IMR-90 (cell line): ENCODE measurements at regions not wholly inside any gene's neighbourhood (a gene's known extent, or its start where the extent isn't known, plus 50 kb on each side); places are given as distances from the start of the nearest gene placed in this dataset.

Experiments used
- ATAC-seq: fragments of 200-7000 bp; cut with Tn5 transposase; 2 replicates; pipeline ENCODE4 v1.9.1; 2020; ENCODE audit warnings: low read depth, mild to moderate bottlenecking, moderate library complexity
- BruUV-seq: library from RNA; stranded (reverse); fragments of 400-500 nt; replicated peaks from 2 replicates; lab custom pipeline; 2021; lab: Mats Ljungman, UMichigan
- CTCF ChIA-PET: fragments of 300-600 bp; formaldehyde crosslinking; extraction: SDS; loops from one replicate; lab custom pipeline; 2021; ENCODE audit warnings: antibody characterized with exemption; lab: Yijun Ruan, JAX
- POLR2A ChIA-PET: fragments of 300-600 bp; sonication (Branson Sonifier 250); formaldehyde crosslinking; loops from one replicate; lab custom pipeline; 2022; ENCODE audit warnings: antibody characterized with exemption; ENCODE audit not compliant: unreplicated experiment; lab: Charles Lee
- DNase-seq: peaks from one replicate; pipeline ENCODE4 v3.0.0; 2013
- H2AFZ ChIP-seq: replicated peaks from 2 replicates; pipeline ENCODE3; 2013; ENCODE audit warnings: low read length, mild to moderate bottlenecking; ENCODE audit not compliant: poor library complexity
- H2AK5ac ChIP-seq: 2 replicates; pipeline ENCODE4 v1.6.1; 2013; ENCODE audit warnings: low read depth, low read length, inconsistent platforms
- H2AK9ac ChIP-seq: replicated peaks from 2 replicates; pipeline ENCODE3; 2013; ENCODE audit warnings: mild to moderate bottlenecking, low read depth, low read length, moderate library complexity; ENCODE audit not compliant: poor library complexity
- H2BK120ac ChIP-seq: 2 replicates; pipeline ENCODE4 v1.6.1; 2013; ENCODE audit warnings: low read depth, low read length, inconsistent platforms
- H2BK15ac ChIP-seq: 3 replicates; pipeline ENCODE4 v1.6.1; 2013; ENCODE audit warnings: low read depth, low read length, inconsistent platforms
- H2BK20ac ChIP-seq: 2 replicates; pipeline ENCODE4 v1.6.1; 2013; ENCODE audit warnings: low read depth, mild to moderate bottlenecking, inconsistent platforms, low read length, moderate library complexity
- H2BK5ac ChIP-seq: 2 replicates; pipeline ENCODE4 v1.6.1; 2013; ENCODE audit warnings: mild to moderate bottlenecking, low read depth, low read length, inconsistent platforms; ENCODE audit not compliant: poor library complexity, severe bottlenecking
- H3K14ac ChIP-seq: replicated peaks from 2 replicates; pipeline ENCODE4 v1.6.1; 2013; ENCODE audit warnings: low read depth, low read length, inconsistent platforms
- H3K18ac ChIP-seq: 2 replicates; pipeline ENCODE4 v1.6.1; 2013; ENCODE audit warnings: low read depth, low read length, control low read depth
- H3K23ac ChIP-seq: 2 replicates; pipeline ENCODE4 v1.6.1; 2013; ENCODE audit warnings: low read depth, low read length, inconsistent platforms
- H3K27ac ChIP-seq: 2 replicates; pipeline ENCODE4 v1.5.1; 2013; ENCODE audit warnings: mild to moderate bottlenecking, control low read depth, low read length; ENCODE audit not compliant: insufficient read depth
- H3K27me3 ChIP-seq: 2 replicates; pipeline ENCODE4 v1.6.1; 2013; ENCODE audit warnings: low read length; ENCODE audit not compliant: control insufficient read depth, insufficient read depth
- H3K36me3 ChIP-seq: 2 replicates; pipeline ENCODE4 v1.6.1; 2013; ENCODE audit warnings: low read length, mixed read lengths; ENCODE audit not compliant: control insufficient read depth, insufficient read depth
- H3K4ac ChIP-seq: 2 replicates; pipeline ENCODE4 v1.6.1; 2013; ENCODE audit warnings: low read depth, low read length, inconsistent platforms
- H3K4me1 ChIP-seq: 2 replicates; pipeline ENCODE4 v1.6.1; 2013; ENCODE audit warnings: low read length, mixed read lengths; ENCODE audit not compliant: control insufficient read depth, insufficient read depth
- H3K4me2 ChIP-seq: 2 replicates; pipeline ENCODE4 v1.6.1; 2013; ENCODE audit warnings: low read depth, mild to moderate bottlenecking, control low read depth, low read length, moderate library complexity
- H3K4me3 ChIP-seq: 2 replicates; pipeline ENCODE4 v1.5.1; 2013; ENCODE audit warnings: low read depth, mild to moderate bottlenecking, control low read depth, low read length, moderate library complexity; ENCODE audit not compliant: insufficient read depth
- H3K56ac ChIP-seq: 2 replicates; pipeline ENCODE4 v1.6.1; 2013; ENCODE audit warnings: low read length, inconsistent platforms; ENCODE audit not compliant: insufficient read depth; ENCODE audit errors: extremely low read depth
- H3K79me1 ChIP-seq, 2 experiments: 2 replicates each; pipeline ENCODE4 v1.6.1; 2013; ENCODE audit warnings: low read length in 2 of 2, inconsistent platforms in 1 of 2, low read depth in 1 of 2
- H3K9ac ChIP-seq: 2 replicates; pipeline ENCODE4 v1.6.1; 2013; ENCODE audit warnings: low read depth, low read length, control low read depth
- H3K9me1 ChIP-seq: 2 replicates; pipeline ENCODE4 v1.6.1; 2013; ENCODE audit warnings: low read length, inconsistent platforms; ENCODE audit not compliant: insufficient read depth
- H3K9me3 ChIP-seq: 2 replicates; pipeline ENCODE4 v1.6.1; 2013; ENCODE audit warnings: low read length; ENCODE audit not compliant: control insufficient read depth, insufficient read depth
- H4K20me1 ChIP-seq: 2 replicates; pipeline ENCODE4 v1.6.1; 2013; ENCODE audit warnings: low read length, inconsistent platforms; ENCODE audit not compliant: insufficient read depth
- H4K5ac ChIP-seq: 2 replicates; pipeline ENCODE4 v1.6.1; 2013; ENCODE audit warnings: mild to moderate bottlenecking, low read depth, low read length, control low read depth
- H4K8ac ChIP-seq, 2 experiments: 2 replicates each; pipeline ENCODE4 v1.6.1; 2013; ENCODE audit warnings: low read depth in 2 of 2, low read length in 2 of 2, control low read depth in 1 of 2, inconsistent platforms in 1 of 2
- H4K91ac ChIP-seq: 2 replicates; pipeline ENCODE4 v1.6.1; 2013; ENCODE audit warnings: low read depth, low read length, inconsistent platforms; ENCODE audit not compliant: insufficient read depth
- CHD1 ChIP-seq: IDR thresholded peaks from 2 replicates; pipeline ENCODE4 v1.6.1; 2012; ENCODE audit warnings: low read depth, low read length, improper control_type of control experiment
- MAZ ChIP-seq: IDR thresholded peaks from 2 replicates; pipeline ENCODE4 v1.6.1; 2012; ENCODE audit warnings: low read depth, mild to moderate bottlenecking, low read length, improper control_type of control experiment, moderate library complexity, borderline replicate concordance
- NFE2L2 ChIP-seq: fragments of 150-350 bp; IDR thresholded peaks from 2 replicates; pipeline ENCODE4 v1.6.1; 2016; ENCODE audit warnings: low read depth, mild to moderate bottlenecking, low read length
- RAD21 ChIP-seq: IDR thresholded peaks from 2 replicates; pipeline ENCODE4 v1.6.1; 2012; ENCODE audit warnings: low read length, improper control_type of control experiment
- RFX5 ChIP-seq: IDR thresholded peaks from 2 replicates; pipeline ENCODE4 v1.8.0; 2012; ENCODE audit warnings: low read depth, mild to moderate bottlenecking, low read length, moderate library complexity
- WGBS, 2 experiments: methylation state at CpG; one replicate each; pipeline versions ENCODE4 v1.1.5 to v1.1.7; 2013; ENCODE audit warnings: missing lambda C conversion rate in 2 of 2; ENCODE audit not compliant: insufficient read length in 1 of 2; ENCODE audit errors: extremely low coverage in 2 of 2; 5-methylcytosine and 5-hydroxymethylcytosine counted together
- dilution Hi-C: fragments of 300-500 bp; cut with HindIII; formaldehyde crosslinking; loops from one replicate; pipeline ENCODE4 v1.14.3; 2018; ENCODE audit warnings: low sequenced_read_pairs; ENCODE audit not compliant: unreplicated experiment
- in situ Hi-C: fragments of 300-500 bp; cut with MboI; formaldehyde crosslinking; loops from 3 replicates; pipeline ENCODE4 v1.14.3; 2019; ENCODE audit warnings: low sequenced_read_pairs, inconsistent platforms, mixed read lengths
- intact Hi-C: fragments of 100-400 bp; cut with micrococcal nuclease; formaldehyde crosslinking; loops from 2 replicates; pipeline ENCODE4 v1.10.0; 2022
- TF ChIP-seq, protein P1 (sequence below): fragments of 150-350 bp; IDR thresholded peaks from 2 replicates; pipeline ENCODE4 v1.6.1; 2016; ENCODE audit warnings: low read depth, mild to moderate bottlenecking, low read length, moderate library complexity, borderline replicate concordance
- TF ChIP-seq, protein P2 (sequence below): fragments of 150-350 bp; IDR thresholded peaks from 2 replicates; pipeline ENCODE4 v1.6.1; 2017; ENCODE audit warnings: mild to moderate bottlenecking, antibody characterized with exemption, low read length, low read depth

DNA sequence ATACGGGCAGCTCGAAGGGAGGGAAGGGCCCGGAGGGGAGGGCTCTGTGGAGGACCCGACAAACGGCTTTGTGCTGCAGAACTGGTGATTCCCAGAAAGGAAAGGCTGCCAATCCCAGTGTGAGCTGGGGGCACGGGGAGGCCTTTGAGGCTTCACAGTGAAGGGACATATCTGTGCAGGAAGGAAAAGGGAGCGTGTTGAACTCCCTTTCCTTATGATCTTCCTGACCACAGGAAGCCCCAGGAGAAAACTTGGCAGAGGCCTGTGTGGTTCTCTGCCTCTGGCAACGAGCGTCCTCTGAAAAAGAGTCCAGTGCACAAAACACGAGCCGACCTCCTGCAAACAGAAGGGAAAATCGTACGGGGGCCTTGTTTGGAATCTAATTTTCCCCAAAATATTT lies 683.5 kb upstream of the SALL3 start:
- no peak overlapping the region for H2AFZ ChIP-seq
- POLR2A ChIA-PET = no interaction called here
- H3K79me1 ChIP-seq = no peaks in the 10 kb centered on the region
- no peaks in the 10 kb centered on the region for H3K4me1 ChIP-seq
- no TSS peak for BruUV-seq
- intact Hi-C loops = no loop called here
- H3K9me1 ChIP-seq = no peaks in the 10 kb centered on the region
- WGBS, 2 experiments = 40% methylated on average over 1 of the region's 13 CpGs; no CpG with 5 or more reads in 1 of the 2 experiments
- no peak overlapping the region for H2BK15ac ChIP-seq
- CTCF ChIA-PET = no interaction called here
- no peak for TF ChIP-seq RAD21
- no peak for TF ChIP-seq MAZ
- no peak for TF ChIP-seq RFX5
- no peak for TF ChIP-seq CHD1
- TF ChIP-seq, protein P1, sequence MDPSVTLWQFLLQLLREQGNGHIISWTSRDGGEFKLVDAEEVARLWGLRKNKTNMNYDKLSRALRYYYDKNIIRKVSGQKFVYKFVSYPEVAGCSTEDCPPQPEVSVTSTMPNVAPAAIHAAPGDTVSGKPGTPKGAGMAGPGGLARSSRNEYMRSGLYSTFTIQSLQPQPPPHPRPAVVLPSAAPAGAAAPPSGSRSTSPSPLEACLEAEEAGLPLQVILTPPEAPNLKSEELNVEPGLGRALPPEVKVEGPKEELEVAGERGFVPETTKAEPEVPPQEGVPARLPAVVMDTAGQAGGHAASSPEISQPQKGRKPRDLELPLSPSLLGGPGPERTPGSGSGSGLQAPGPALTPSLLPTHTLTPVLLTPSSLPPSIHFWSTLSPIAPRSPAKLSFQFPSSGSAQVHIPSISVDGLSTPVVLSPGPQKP = no peak
- TF ChIP-seq, protein P2, sequence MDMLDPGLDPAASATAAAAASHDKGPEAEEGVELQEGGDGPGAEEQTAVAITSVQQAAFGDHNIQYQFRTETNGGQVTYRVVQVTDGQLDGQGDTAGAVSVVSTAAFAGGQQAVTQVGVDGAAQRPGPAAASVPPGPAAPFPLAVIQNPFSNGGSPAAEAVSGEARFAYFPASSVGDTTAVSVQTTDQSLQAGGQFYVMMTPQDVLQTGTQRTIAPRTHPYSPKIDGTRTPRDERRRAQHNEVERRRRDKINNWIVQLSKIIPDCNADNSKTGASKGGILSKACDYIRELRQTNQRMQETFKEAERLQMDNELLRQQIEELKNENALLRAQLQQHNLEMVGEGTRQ = no peak
- no peak for TF ChIP-seq NFE2L2
- no peak overlapping the region for H4K5ac ChIP-seq
- no peak overlapping the region for H3K4me2 ChIP-seq
- ATAC-seq (no peak), DNase-seq (no peak)
- H2AK5ac ChIP-seq = no peak overlapping the region
- no peak overlapping the region for H3K23ac ChIP-seq
- H3K56ac ChIP-seq = no peak overlapping the region
- H3K27me3 ChIP-seq = no peaks in the 10 kb centered on the region
- H4K8ac ChIP-seq = no peak overlapping the region
- no peak overlapping the region for H3K9ac ChIP-seq
- H4K20me1 ChIP-seq = no peaks in the 10 kb centered on the region
- no peak overlapping the region for H2BK120ac ChIP-seq
- H2AK9ac ChIP-seq = no peak overlapping the region
- no peak overlapping the region for H4K91ac ChIP-seq
- dilution Hi-C loops = no loop called here
- H3K4ac ChIP-seq = no peak overlapping the region
- no peak overlapping the region for H3K4me3 ChIP-seq
- no peak overlapping the region for H3K18ac ChIP-seq
- no peak overlapping the region for H2BK5ac ChIP-seq
- in situ Hi-C loops = no loop called here
- no peak overlapping the region for H3K14ac ChIP-seq
- no peak overlapping the region for H3K27ac ChIP-seq
- H3K36me3 ChIP-seq = no peaks in the 10 kb centered on the region
- H3K9me3 ChIP-seq = peaks cover 29% of the 10 kb centered on the region
- H2BK20ac ChIP-seq = no peak overlapping the region
